ENCODE measurements at regions not wholly inside any gene's neighbourhood (a gene's known extent, or its start where the extent isn't known, plus 50 kb on each side); places are given as distances from the start of the nearest gene placed in this dataset.

- Mint-ChIP-seq H3K27me3 (no peaks in the 10 kb centered on the region), H3K36me3 (no peaks in the 10 kb centered on the region), H3K4me1 (no peaks in the 10 kb centered on the region), H3K9me3 (peaks cover 0 to 2% (median 0%) of the 10 kb centered on the region in 7 donors), H3K4me3 (no peak overlapping the region), H3K27ac (no peak overlapping the region)
- H3K27ac ChIP-seq (ENCODE audit: insufficient read depth, low read length, poor library complexity, severe bottlenecking) = no peak overlapping the region
- no peak for ATAC-seq (ENCODE audit: low read depth in 2 of 2)
- H3K4me3 ChIP-seq (ENCODE audit: low read depth, low read length) = no peak overlapping the region
- H3K27me3 ChIP-seq (ENCODE audit: control insufficient read depth, insufficient read depth, low read length) = no peaks in the 10 kb centered on the region
- H3K4me1 ChIP-seq (ENCODE audit: control insufficient read depth, insufficient read depth, low read length, poor library complexity, severe bottlenecking) = no peaks in the 10 kb centered on the region
- no peaks in the 10 kb centered on the region for H3K9me3 ChIP-seq (ENCODE audit: control insufficient read depth in 2 of 2, low read length in 2 of 2)
- no peak for DNase-seq
- no peaks in the 10 kb centered on the region for H3K36me3 ChIP-seq (ENCODE audit: control insufficient read depth, insufficient read depth, low read length)
Observed at GRCh38 chr1:68322096-68322495, 89.8 kb upstream of the WLS start.

DNA sequence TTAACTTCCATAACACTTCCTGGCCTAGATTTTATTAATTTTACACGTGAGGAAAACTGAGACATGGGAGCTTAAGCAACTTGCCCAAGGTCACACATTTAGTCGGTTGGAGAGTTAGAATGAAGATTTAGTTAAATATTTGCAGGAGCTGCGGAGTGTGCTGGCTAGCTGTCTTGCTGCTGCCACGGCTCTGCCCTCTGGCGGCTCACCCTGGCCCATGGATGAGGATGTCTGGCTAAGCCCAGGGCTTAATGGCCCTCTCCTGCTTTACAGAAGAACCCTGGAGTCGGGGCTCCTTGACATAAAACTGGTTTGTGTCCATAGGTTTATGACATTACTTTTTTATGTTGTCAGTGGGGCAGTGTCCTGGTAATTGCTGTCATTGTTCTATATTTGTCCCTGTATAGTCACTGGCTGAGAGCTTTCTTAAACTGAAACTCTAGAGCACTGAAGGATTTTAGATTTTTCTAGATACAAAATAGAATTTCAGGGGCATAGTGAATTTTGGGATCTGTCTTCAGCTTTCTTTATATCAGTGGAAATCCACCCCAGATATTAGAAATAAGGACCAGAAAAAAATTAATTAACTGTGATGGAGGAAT is 88.9 kb upstream of the WLS start:
- no peaks in the 10 kb centered on the region for H3K36me3 ChIP-seq (ENCODE audit: control insufficient read depth, insufficient read depth, low read length)
- H3K4me1 ChIP-seq (ENCODE audit: control insufficient read depth, insufficient read depth, low read length, poor library complexity, severe bottlenecking) = no peaks in the 10 kb centered on the region
- ATAC-seq (ENCODE audit: low read depth in 2 of 2) (no peak), DNase-seq (no peak)
- no peak overlapping the region for H3K4me3 ChIP-seq (ENCODE audit: low read depth, low read length)
- H3K27me3 ChIP-seq (ENCODE audit: control insufficient read depth, insufficient read depth, low read length) = no peaks in the 10 kb centered on the region
- H3K36me3 Mint-ChIP-seq = no peaks in the 10 kb centered on the region
- peaks cover 0 to 2% (median 0%) of the 10 kb centered on the region in 7 donors for H3K9me3 Mint-ChIP-seq
- H3K27me3 Mint-ChIP-seq = no peaks in the 10 kb centered on the region
- H3K4me1 Mint-ChIP-seq = no peaks in the 10 kb centered on the region
- H3K27ac Mint-ChIP-seq = no peak overlapping the region
- no peak overlapping the region for H3K27ac ChIP-seq (ENCODE audit: insufficient read depth, low read length, poor library complexity, severe bottlenecking)
- H3K4me3 Mint-ChIP-seq = no peak overlapping the region
- no peaks in the 10 kb centered on the region for H3K9me3 ChIP-seq (ENCODE audit: control insufficient read depth in 2 of 2, low read length in 2 of 2)

DNA sequence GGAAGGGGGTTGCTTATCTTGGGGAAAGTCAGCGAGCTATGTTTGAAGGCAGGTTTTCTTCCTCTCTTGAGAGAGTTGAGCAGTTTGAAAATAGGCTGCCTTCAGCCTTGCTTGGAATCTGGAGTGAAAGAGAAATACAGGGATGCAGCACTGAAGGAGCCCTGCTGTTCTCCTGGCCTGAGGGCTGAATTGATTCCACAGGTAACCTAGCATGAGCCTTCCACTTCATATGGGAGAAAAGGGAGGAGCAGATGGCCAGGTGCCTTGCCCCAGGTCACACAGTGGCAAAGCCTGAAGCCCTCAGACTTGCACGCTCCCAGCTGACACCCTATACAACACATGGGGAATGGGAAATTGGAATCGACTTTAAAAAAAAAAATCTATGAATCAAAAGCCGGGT is 88.0 kb upstream of the WLS start:
- ATAC-seq (ENCODE audit: low read depth in 2 of 2) (no peak), DNase-seq (no peak)
- Histone ChIP-seq H3K27me3 (ENCODE audit: control insufficient read depth, insufficient read depth, low read length) (no peaks in the 10 kb centered on the region), H3K27ac (ENCODE audit: insufficient read depth, low read length, poor library complexity, severe bottlenecking) (no peak overlapping the region), H3K36me3 (ENCODE audit: control insufficient read depth, insufficient read depth, low read length) (no peaks in the 10 kb centered on the region), H3K4me3 (ENCODE audit: low read depth, low read length) (no peak overlapping the region), H3K9me3 (ENCODE audit: control insufficient read depth in 2 of 2, low read length in 2 of 2) (no peaks in the 10 kb centered on the region), H3K4me1 (ENCODE audit: control insufficient read depth, insufficient read depth, low read length, poor library complexity, severe bottlenecking) (no peaks in the 10 kb centered on the region)
- no peaks in the 10 kb centered on the region for H3K4me1 Mint-ChIP-seq
- no peak overlapping the region for H3K4me3 Mint-ChIP-seq
- no peak overlapping the region for H3K27ac Mint-ChIP-seq
- peaks cover 0 to 2% (median 0%) of the 10 kb centered on the region in 7 donors for H3K9me3 Mint-ChIP-seq
- no peaks in the 10 kb centered on the region for H3K36me3 Mint-ChIP-seq
- no peaks in the 10 kb centered on the region for H3K27me3 Mint-ChIP-seq

- Histone ChIP-seq H3K9me3 (ENCODE audit: control insufficient read depth in 2 of 2, low read length in 2 of 2) (no peaks in the 10 kb centered on the region), H3K4me3 (ENCODE audit: low read depth, low read length) (no peak overlapping the region), H3K36me3 (ENCODE audit: control insufficient read depth, insufficient read depth, low read length) (no peaks in the 10 kb centered on the region), H3K27ac (ENCODE audit: insufficient read depth, low read length, poor library complexity, severe bottlenecking) (no peak overlapping the region), H3K27me3 (ENCODE audit: control insufficient read depth, insufficient read depth, low read length) (no peaks in the 10 kb centered on the region), H3K4me1 (ENCODE audit: control insufficient read depth, insufficient read depth, low read length, poor library complexity, severe bottlenecking) (no peaks in the 10 kb centered on the region)
- DNase-seq (no peak), ATAC-seq (ENCODE audit: low read depth in 2 of 2) (no peak)
- Mint-ChIP-seq H3K36me3 (no peaks in the 10 kb centered on the region), H3K27me3 (no peaks in the 10 kb centered on the region), H3K27ac (no peak overlapping the region), H3K4me1 (no peaks in the 10 kb centered on the region), H3K9me3 (peaks cover 0 to 2% (median 0%) of the 10 kb centered on the region in 7 donors), H3K4me3 (no peak overlapping the region)
Observed at GRCh38 chr1:68319907-68320306, 87.6 kb upstream of the WLS start.

DNA sequence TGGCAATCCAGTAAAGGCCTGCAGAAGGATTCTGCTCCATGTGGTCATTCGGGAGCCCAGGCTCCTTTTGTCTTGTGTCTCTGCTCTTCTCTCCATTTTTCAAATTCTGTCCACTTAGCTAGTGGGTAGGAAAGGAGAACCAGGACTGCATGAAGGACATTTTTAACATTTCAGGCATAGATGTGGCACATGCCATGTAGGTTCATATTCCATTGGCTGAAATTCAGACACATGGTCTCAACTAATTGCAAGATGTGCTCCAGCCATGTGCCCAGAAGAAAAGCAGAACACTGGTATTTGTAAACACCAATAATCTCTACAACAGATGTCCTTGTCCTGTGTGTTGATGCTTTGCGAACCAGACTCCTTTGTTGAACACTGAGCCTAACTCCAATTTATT is 85.2 kb upstream of the WLS start:
- Mint-ChIP-seq H3K27me3 (no peaks in the 10 kb centered on the region), H3K9me3 (peaks cover 0 to 2% (median 0%) of the 10 kb centered on the region in 7 donors), H3K27ac (no peak overlapping the region), H3K36me3 (no peaks in the 10 kb centered on the region), H3K4me3 (no peak overlapping the region), H3K4me1 (no peaks in the 10 kb centered on the region)
- Histone ChIP-seq H3K27me3 (ENCODE audit: control insufficient read depth, insufficient read depth, low read length) (no peaks in the 10 kb centered on the region), H3K36me3 (ENCODE audit: control insufficient read depth, insufficient read depth, low read length) (no peaks in the 10 kb centered on the region), H3K9me3 (ENCODE audit: control insufficient read depth in 2 of 2, low read length in 2 of 2) (no peaks in the 10 kb centered on the region), H3K27ac (ENCODE audit: insufficient read depth, low read length, poor library complexity, severe bottlenecking) (no peak overlapping the region), H3K4me3 (ENCODE audit: low read depth, low read length) (no peak overlapping the region), H3K4me1 (ENCODE audit: control insufficient read depth, insufficient read depth, low read length, poor library complexity, severe bottlenecking) (no peaks in the 10 kb centered on the region)
- DNase-seq = no peak
- ATAC-seq (ENCODE audit: low read depth in 2 of 2) = no peak

DNA sequence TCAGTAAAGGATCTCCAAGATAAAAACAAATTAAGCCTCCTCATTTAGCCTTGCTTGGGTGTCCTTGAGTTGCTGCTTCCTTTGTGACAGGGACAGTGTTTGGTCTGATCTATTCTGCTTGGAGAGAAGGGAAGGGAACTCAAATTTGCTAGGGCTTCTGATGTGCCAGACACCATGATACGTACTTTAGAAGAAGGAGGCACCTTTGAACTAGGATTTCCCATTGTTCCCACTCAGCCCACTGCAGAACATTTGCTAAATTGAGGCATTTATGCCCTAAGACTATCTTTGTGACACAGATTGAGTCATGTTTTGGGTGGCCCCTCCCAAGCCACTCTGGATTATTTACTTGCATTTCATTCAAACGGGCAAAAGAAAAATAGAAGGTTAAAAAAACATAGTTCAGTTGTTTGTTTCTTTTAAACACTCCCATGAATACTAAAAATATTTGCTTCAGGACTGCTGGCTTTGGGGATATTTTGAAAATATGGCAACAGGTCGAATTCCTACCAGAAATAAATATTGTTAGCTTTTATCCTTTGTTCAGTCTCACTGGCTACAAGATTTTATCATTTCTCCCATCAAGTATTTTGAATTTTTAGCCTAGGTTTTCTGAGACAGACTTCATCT is 81.9 kb upstream of the WLS start:
- H3K9me3 ChIP-seq (ENCODE audit: control insufficient read depth in 2 of 2, low read length in 2 of 2) = no peaks in the 10 kb centered on the region

DNA sequence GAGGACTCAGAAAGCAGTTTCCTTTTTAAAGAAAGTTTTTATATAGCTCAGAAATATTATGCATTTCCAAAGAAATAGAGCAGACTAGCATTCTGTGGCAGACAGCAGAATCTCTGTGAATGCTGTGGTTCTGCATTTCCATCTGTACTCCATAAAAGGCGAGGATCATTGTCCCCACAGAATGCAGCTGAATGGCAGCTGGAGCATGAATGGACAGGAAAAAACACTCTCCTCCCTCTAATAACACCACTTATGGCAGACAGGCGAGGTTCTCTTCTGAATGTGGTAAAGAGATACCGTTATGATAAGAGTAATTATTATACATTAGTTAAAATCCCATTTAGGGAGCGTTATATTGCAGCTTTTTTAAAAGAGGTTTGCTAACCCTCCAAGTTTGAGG is 81.4 kb upstream of the WLS start:
- no peak overlapping the region for H3K4me3 ChIP-seq (ENCODE audit: low read depth, low read length)
- no peaks in the 10 kb centered on the region for H3K36me3 Mint-ChIP-seq
- H3K36me3 ChIP-seq (ENCODE audit: control insufficient read depth, insufficient read depth, low read length) = no peaks in the 10 kb centered on the region
- no peaks in the 10 kb centered on the region for H3K4me1 Mint-ChIP-seq
- no peak overlapping the region for H3K27ac Mint-ChIP-seq
- H3K9me3 ChIP-seq (ENCODE audit: control insufficient read depth in 2 of 2, low read length in 2 of 2) = no peaks in the 10 kb centered on the region
- no peaks in the 10 kb centered on the region for H3K27me3 Mint-ChIP-seq
- H3K4me1 ChIP-seq (ENCODE audit: control insufficient read depth, insufficient read depth, low read length, poor library complexity, severe bottlenecking) = no peaks in the 10 kb centered on the region
- no peak for ATAC-seq (ENCODE audit: low read depth in 2 of 2)
- H3K9me3 Mint-ChIP-seq = peaks cover 0 to 2% (median 0%) of the 10 kb centered on the region in 7 donors
- H3K4me3 Mint-ChIP-seq = no peak overlapping the region
- no peak for DNase-seq
- H3K27me3 ChIP-seq (ENCODE audit: control insufficient read depth, insufficient read depth, low read length) = no peaks in the 10 kb centered on the region
- H3K27ac ChIP-seq (ENCODE audit: insufficient read depth, low read length, poor library complexity, severe bottlenecking) = no peak overlapping the region

More for the DNA sequence above, 81.9 kb upstream of the WLS start:
- Mint-ChIP-seq H3K36me3 (no peaks in the 10 kb centered on the region), H3K27ac (no peak overlapping the region), H3K4me3 (no peak overlapping the region), H3K9me3 (peaks cover 0 to 2% (median 0%) of the 10 kb centered on the region in 7 donors), H3K4me1 (no peaks in the 10 kb centered on the region), H3K27me3 (no peaks in the 10 kb centered on the region)
- no peaks in the 10 kb centered on the region for H3K4me1 ChIP-seq (ENCODE audit: control insufficient read depth, insufficient read depth, low read length, poor library complexity, severe bottlenecking)
- H3K36me3 ChIP-seq (ENCODE audit: control insufficient read depth, insufficient read depth, low read length) = no peaks in the 10 kb centered on the region
- H3K27ac ChIP-seq (ENCODE audit: insufficient read depth, low read length, poor library complexity, severe bottlenecking) = no peak overlapping the region
- DNase-seq (no peak), ATAC-seq (ENCODE audit: low read depth in 2 of 2) (no peak)
- no peaks in the 10 kb centered on the region for H3K27me3 ChIP-seq (ENCODE audit: control insufficient read depth, insufficient read depth, low read length)
- no peak overlapping the region for H3K4me3 ChIP-seq (ENCODE audit: low read depth, low read length)

GRCh38 chr1:68308034-68308433 is 75.7 kb upstream of the WLS start:
- H3K27me3 Mint-ChIP-seq = no peaks in the 10 kb centered on the region

More at GRCh38 chr1:68308034-68308433, 75.7 kb upstream of the WLS start:
- H3K4me1 Mint-ChIP-seq = no peaks in the 10 kb centered on the region
- Histone ChIP-seq H3K4me3 (ENCODE audit: low read depth, low read length) (no peak overlapping the region), H3K27ac (ENCODE audit: insufficient read depth, low read length, poor library complexity, severe bottlenecking) (no peak overlapping the region), H3K4me1 (ENCODE audit: control insufficient read depth, insufficient read depth, low read length, poor library complexity, severe bottlenecking) (no peaks in the 10 kb centered on the region), H3K36me3 (ENCODE audit: control insufficient read depth, insufficient read depth, low read length) (no peaks in the 10 kb centered on the region), H3K27me3 (ENCODE audit: control insufficient read depth, insufficient read depth, low read length) (no peaks in the 10 kb centered on the region), H3K9me3 (ENCODE audit: control insufficient read depth in 2 of 2, low read length in 2 of 2) (no peaks in the 10 kb centered on the region)
- peaks cover 0 to 1% (median 0%) of the 10 kb centered on the region in 7 donors for H3K9me3 Mint-ChIP-seq
- ATAC-seq (ENCODE audit: low read depth in 2 of 2) = no peak
- no peak overlapping the region for H3K4me3 Mint-ChIP-seq
- no peak overlapping the region for H3K27ac Mint-ChIP-seq
- DNase-seq = no peak
- no peaks in the 10 kb centered on the region for H3K36me3 Mint-ChIP-seq
